ENCODE measurements at regions not wholly inside any gene's neighbourhood (a gene's known extent, or its start where the extent isn't known, plus 50 kb on each side); places are given as distances from the start of the nearest gene placed in this dataset.

- no peak overlapping the region for H3K27ac ChIP-seq
- no peak for TF ChIP-seq POLR2A (IDR thresholded peaks at IDR 0.05)
- TF ChIP-seq CTCF (IDR thresholded peaks at IDR 0.05): no peak
- WGBS, 2 donors: 38 to 39% methylated on average over 5 of the region's 5 CpGs
- H3K4me3 ChIP-seq: no peak overlapping the region
- H3K4me1 ChIP-seq: no peaks in the 10 kb centered on the region
- intact Hi-C loops (cut with DNase I; ENCODE audit: low total_unique reads): no loop called here
- DNase-seq: no peak
- no peaks in the 10 kb centered on the region for H3K36me3 ChIP-seq (ENCODE audit: low read depth, missing control alignments)
- no peaks in the 10 kb centered on the region for H3K27me3 ChIP-seq
- H3K9me3 ChIP-seq: no peaks in the 10 kb centered on the region
Observed at GRCh38 chr16:54796211-54796610, 134.5 kb upstream of the IRX5 start.

- no peak overlapping the region for H3K4me3 ChIP-seq
- intact Hi-C loops (cut with DNase I; ENCODE audit: low total_unique reads): no loop called here
- H3K36me3 ChIP-seq (ENCODE audit: low read depth, missing control alignments): no peaks in the 10 kb centered on the region
- H3K9me3 ChIP-seq: no peaks in the 10 kb centered on the region
- TF ChIP-seq POLR2A (IDR thresholded peaks at IDR 0.05) (no peak), CTCF (IDR thresholded peaks at IDR 0.05) (no peak)
- no peak for DNase-seq
- no peaks in the 10 kb centered on the region for H3K27me3 ChIP-seq
- no peaks in the 10 kb centered on the region for H3K4me1 ChIP-seq
- 81 to 85% methylated on average over 2 of the region's 2 CpGs for WGBS, 2 donors
- H3K27ac ChIP-seq: no peak overlapping the region
Observed at GRCh38 chr16:54792811-54793210, 137.9 kb upstream of the IRX5 start.

GRCh38 chr16:54787045-54787444 lies 143.6 kb upstream of the IRX5 start:
- H3K27ac ChIP-seq: no peak overlapping the region
- 71 to 86% methylated on average over 1 of the region's 1 CpG for WGBS, 2 donors
- H3K4me1 ChIP-seq: no peaks in the 10 kb centered on the region
- intact Hi-C loops (cut with DNase I; ENCODE audit: low total_unique reads): no loop called here
- TF ChIP-seq POLR2A (IDR thresholded peaks at IDR 0.05) (no peak), CTCF (IDR thresholded peaks at IDR 0.05) (no peak)
- no peaks in the 10 kb centered on the region for H3K27me3 ChIP-seq
- H3K36me3 ChIP-seq (ENCODE audit: low read depth, missing control alignments): no peaks in the 10 kb centered on the region
- H3K9me3 ChIP-seq: no peaks in the 10 kb centered on the region
- DNase-seq: no peak
- H3K4me3 ChIP-seq: no peak overlapping the region

- H3K9me3 ChIP-seq: no peaks in the 10 kb centered on the region
- WGBS, 2 donors: 87% methylated on average over 2 of the region's 2 CpGs
- intact Hi-C loops (cut with DNase I; ENCODE audit: low total_unique reads): no loop called here
- H3K27me3 ChIP-seq: no peaks in the 10 kb centered on the region
- H3K27ac ChIP-seq: no peak overlapping the region
- H3K4me1 ChIP-seq: no peaks in the 10 kb centered on the region
- no peaks in the 10 kb centered on the region for H3K36me3 ChIP-seq (ENCODE audit: low read depth, missing control alignments)
- H3K4me3 ChIP-seq: no peak overlapping the region
- no peak for DNase-seq
- no peak for TF ChIP-seq CTCF (IDR thresholded peaks at IDR 0.05)
Observed at GRCh38 chr16:54783980-54784379, 146.7 kb upstream of the IRX5 start.

GRCh38 chr16:54783226-54783625 lies 147.4 kb upstream of the IRX5 start:
- no peaks in the 10 kb centered on the region for H3K4me1 ChIP-seq
- intact Hi-C loops (cut with DNase I; ENCODE audit: low total_unique reads): no loop called here
- 74 to 82% methylated on average over 3 of the region's 3 CpGs for WGBS, 2 donors
- DNase-seq: no peak
- no peak overlapping the region for H3K27ac ChIP-seq
- no peaks in the 10 kb centered on the region for H3K27me3 ChIP-seq
- no peaks in the 10 kb centered on the region for H3K36me3 ChIP-seq (ENCODE audit: low read depth, missing control alignments)
- H3K4me3 ChIP-seq: no peak overlapping the region
- no peaks in the 10 kb centered on the region for H3K9me3 ChIP-seq
- no peak for TF ChIP-seq CTCF (IDR thresholded peaks at IDR 0.05)
- no peak for TF ChIP-seq POLR2A (IDR thresholded peaks at IDR 0.05)
